ENCODE measurements at regions not wholly inside any gene's neighbourhood (a gene's known extent, or its start where the extent isn't known, plus 50 kb on each side); places are given as distances from the start of the nearest gene placed in this dataset.

DNA sequence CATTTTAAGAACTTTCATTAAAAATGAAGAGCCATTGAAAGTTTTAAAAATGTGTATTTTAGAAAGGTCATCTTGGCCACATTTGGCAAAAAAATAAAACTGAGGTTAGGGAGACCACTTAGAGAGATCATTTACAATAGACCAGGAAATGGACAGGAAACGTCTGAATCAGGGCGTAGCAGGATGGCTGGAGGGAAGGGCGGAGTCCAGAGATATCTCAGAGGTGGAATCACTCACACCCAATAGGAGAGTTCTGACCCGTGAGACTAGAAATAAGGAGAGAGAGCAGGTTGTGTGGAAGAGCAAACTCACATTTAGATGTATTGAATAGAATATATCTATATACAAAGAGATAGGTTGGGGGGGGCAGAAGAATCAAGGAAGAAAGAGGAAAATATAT, 373.4 kb downstream of the METTL4 start:
- Mint-ChIP-seq H3K4me3 (no peak overlapping the region), H3K36me3 (ENCODE audit: low read depth) (no peaks in the 10 kb centered on the region), H3K27ac (no peak overlapping the region), H3K9me3 (peaks cover 2% of the 10 kb centered on the region), H3K4me1 (no peaks in the 10 kb centered on the region), H3K27me3 (ENCODE audit: low read depth) (no peaks in the 10 kb centered on the region)
- TF ChIP-seq, protein P1, sequence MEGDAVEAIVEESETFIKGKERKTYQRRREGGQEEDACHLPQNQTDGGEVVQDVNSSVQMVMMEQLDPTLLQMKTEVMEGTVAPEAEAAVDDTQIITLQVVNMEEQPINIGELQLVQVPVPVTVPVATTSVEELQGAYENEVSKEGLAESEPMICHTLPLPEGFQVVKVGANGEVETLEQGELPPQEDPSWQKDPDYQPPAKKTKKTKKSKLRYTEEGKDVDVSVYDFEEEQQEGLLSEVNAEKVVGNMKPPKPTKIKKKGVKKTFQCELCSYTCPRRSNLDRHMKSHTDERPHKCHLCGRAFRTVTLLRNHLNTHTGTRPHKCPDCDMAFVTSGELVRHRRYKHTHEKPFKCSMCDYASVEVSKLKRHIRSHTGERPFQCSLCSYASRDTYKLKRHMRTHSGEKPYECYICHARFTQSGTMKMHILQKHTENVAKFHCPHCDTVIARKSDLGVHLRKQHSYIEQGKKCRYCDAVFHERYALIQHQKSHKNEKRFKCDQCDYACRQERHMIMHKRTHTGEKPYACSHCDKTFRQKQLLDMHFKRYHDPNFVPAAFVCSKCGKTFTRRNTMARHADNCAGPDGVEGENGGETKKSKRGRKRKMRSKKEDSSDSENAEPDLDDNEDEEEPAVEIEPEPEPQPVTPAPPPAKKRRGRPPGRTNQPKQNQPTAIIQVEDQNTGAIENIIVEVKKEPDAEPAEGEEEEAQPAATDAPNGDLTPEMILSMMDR (IDR thresholded peaks at IDR 0.05; ENCODE audit: unreplicated experiment in 3 of 3): no peak

DNA sequence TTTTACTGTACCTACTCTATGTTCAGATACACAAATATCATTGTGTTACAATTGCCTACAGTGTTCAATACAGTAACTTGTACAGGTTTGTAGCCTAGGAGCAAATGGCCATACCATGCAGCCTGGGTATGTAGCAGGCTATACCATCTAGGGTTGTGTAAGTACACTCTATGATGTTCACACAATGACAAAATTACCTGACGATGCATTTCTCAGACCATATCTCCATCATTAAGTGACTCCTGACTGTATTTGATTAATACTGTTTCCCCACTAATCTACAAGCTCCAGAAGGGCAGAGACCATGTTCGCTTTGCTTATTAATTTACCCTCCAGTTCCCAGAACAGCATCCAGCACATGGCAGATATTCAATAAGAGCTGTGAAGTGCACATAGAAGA, 372.2 kb downstream of the METTL4 start:
- TF ChIP-seq, protein P1 (IDR thresholded peaks at IDR 0.05; ENCODE audit: unreplicated experiment in 3 of 3): no peak
- no peaks in the 10 kb centered on the region for H3K9me3 Mint-ChIP-seq
- no peaks in the 10 kb centered on the region for H3K27me3 Mint-ChIP-seq (ENCODE audit: low read depth)
- no peak overlapping the region for H3K4me3 Mint-ChIP-seq
- no peaks in the 10 kb centered on the region for H3K36me3 Mint-ChIP-seq (ENCODE audit: low read depth)
- no peak overlapping the region for H3K27ac Mint-ChIP-seq
- H3K4me1 Mint-ChIP-seq: no peaks in the 10 kb centered on the region

DNA sequence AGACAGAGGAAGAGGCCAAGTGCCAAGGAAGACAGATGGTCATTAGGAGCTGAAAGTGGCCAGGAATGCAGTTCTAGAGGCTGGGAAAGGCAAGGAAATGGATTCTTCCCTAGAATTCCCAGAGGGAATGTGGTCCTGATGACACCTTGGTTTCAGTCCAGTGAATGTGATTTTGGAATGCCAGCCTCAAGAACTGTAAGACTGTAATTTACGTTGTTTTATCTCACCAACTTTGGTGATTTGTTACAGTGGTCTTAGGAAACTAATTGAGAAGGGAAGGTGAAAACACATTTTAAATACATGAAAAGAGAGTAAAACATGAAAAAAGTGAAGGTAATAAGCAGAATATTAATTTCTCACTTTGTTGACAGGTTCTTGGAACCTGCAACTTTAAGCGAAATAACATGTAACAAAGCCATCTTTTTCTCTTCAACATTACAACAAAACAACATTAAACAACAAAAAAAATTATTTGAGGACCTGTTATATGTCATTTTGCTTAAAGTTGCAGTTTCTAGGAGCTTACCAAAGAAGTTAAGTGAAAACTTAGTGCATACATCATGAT, 370.2 kb downstream of the METTL4 start:
- no peaks in the 10 kb centered on the region for H3K36me3 Mint-ChIP-seq (ENCODE audit: low read depth)
- no peak overlapping the region for H3K27ac Mint-ChIP-seq
- TF ChIP-seq, protein P1 (IDR thresholded peaks at IDR 0.05; ENCODE audit: unreplicated experiment in 3 of 3): no peak
- no peaks in the 10 kb centered on the region for H3K4me1 Mint-ChIP-seq
- no peaks in the 10 kb centered on the region for H3K9me3 Mint-ChIP-seq
- no peaks in the 10 kb centered on the region for H3K27me3 Mint-ChIP-seq (ENCODE audit: low read depth)
- no peak overlapping the region for H3K4me3 Mint-ChIP-seq

DNA sequence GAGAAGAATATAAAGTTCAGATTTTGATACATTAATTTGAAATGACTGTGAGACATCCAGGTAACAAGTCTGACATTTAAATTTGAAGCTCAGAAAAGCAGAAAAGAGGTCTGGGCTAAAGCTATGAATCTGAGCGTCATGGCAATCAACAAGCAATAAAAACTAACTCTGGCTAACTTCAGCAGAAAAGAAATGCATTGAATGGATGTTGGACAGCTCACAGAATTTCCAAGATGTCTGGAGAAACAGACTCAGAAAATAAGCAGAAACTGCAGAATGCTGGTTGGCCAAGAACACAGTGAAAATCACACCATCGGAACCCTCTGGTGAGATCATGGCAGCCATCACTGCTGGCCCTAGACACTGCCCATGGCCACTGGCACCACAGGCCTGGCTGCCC, 366.6 kb downstream of the METTL4 start:
- H3K36me3 Mint-ChIP-seq (ENCODE audit: low read depth): no peaks in the 10 kb centered on the region
- TF ChIP-seq, protein P1 (IDR thresholded peaks at IDR 0.05; ENCODE audit: unreplicated experiment in 3 of 3): no peak
- no peaks in the 10 kb centered on the region for H3K9me3 Mint-ChIP-seq
- H3K27me3 Mint-ChIP-seq (ENCODE audit: low read depth): no peaks in the 10 kb centered on the region
- no peaks in the 10 kb centered on the region for H3K4me1 Mint-ChIP-seq
- H3K4me3 Mint-ChIP-seq: no peak overlapping the region
- H3K27ac Mint-ChIP-seq: no peak overlapping the region

DNA sequence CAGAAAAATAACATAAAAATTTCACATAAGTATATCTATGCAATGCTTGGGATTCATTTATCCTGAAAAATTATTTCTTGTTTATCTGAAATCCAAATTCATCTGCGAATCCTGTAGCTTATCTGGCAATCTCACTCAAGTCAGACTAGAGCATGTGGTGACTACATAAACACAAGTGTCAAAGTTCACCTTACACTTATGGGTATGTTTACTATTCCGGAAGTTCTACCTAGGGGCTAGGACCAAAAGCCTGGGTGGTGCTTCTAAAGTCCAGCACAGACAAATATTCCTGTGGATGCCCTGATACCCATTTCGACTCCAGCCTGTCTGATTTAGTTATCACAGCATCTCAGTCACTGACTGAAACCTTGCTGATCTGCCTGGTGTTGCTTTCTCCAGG, 364.0 kb downstream of the METTL4 start:
- H3K4me3 Mint-ChIP-seq: no peak overlapping the region
- H3K27ac Mint-ChIP-seq: no peak overlapping the region
- H3K4me1 Mint-ChIP-seq: no peaks in the 10 kb centered on the region
- H3K9me3 Mint-ChIP-seq: no peaks in the 10 kb centered on the region
- H3K36me3 Mint-ChIP-seq (ENCODE audit: low read depth): no peaks in the 10 kb centered on the region
- TF ChIP-seq, protein P1 (IDR thresholded peaks at IDR 0.05; ENCODE audit: unreplicated experiment in 3 of 3): no peak
- no peaks in the 10 kb centered on the region for H3K27me3 Mint-ChIP-seq (ENCODE audit: low read depth)

DNA sequence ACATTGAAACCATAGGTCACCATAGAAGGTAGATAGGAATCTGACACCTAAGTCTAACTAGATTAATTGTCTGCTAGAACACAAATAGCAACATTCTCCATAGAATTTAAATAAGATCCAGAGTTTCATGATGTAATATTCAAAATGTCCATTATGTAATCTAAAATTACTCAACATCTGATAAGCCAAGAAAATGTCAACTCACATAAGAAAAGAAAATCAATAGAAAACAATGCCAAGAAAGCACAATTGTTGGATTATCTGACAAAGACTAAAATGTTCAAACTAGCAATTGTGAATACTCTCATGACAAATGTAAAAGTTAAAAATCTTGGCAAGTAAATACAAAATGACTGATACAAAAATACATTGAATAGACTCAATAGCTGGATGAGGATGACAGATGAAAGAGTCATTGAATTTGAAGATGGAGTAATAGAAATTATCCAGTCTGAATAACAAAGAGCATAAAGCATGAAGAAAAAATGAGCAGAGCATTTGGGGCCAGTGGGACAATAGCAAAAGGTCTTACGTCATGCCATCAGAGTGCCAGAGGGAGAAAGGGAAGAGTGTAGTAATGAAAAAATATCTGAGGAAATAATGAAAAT, 358.6 kb downstream of the METTL4 start:
- TF ChIP-seq, protein P1 (IDR thresholded peaks at IDR 0.05; ENCODE audit: unreplicated experiment in 3 of 3): no peak
- no peaks in the 10 kb centered on the region for H3K36me3 Mint-ChIP-seq (ENCODE audit: low read depth)
- H3K4me3 Mint-ChIP-seq: no peak overlapping the region
- H3K9me3 Mint-ChIP-seq: peaks cover 4% of the 10 kb centered on the region
- H3K4me1 Mint-ChIP-seq: no peaks in the 10 kb centered on the region
- no peak overlapping the region for H3K27ac Mint-ChIP-seq
- H3K27me3 Mint-ChIP-seq (ENCODE audit: low read depth): no peaks in the 10 kb centered on the region

All from nephron (organoid).